Activated CD4-positive, alpha-beta T cell treated with anti-CD3 and anti-CD28 coated beads, Interleukin-10, Interleukin-2, amounts not matched to agents 100 ng/mL and 50 ng/mL, durations not matched to agents 16 hours and 8 hours (primary cell): ENCODE measurements at regions not wholly inside any gene's neighbourhood (a gene's known extent, or its start where the extent isn't known, plus 50 kb on each side); places are given as distances from the start of the nearest gene placed in this dataset.

Experiments used
- DNase-seq: peaks from one replicate; pipeline ENCODE4 v3.0.0-alpha.2; 2020

DNA sequence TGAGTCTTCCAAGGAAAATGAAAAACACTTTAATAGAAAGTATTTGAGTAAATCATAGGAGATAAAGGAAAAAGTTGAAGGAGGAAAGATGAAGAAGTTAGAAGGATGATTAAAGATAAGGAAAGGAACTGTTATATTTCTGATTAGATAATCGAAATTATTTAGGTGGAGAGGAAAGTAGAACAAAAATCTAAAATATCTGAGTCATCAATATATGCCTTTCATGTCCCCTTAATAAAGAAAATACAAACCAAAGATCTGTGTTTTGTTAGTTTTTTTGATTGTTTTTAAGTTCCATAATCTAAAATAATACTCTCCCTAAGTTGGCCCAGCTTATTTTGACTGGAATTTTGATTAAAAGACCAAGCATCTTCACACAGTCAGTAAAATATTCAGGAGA lies 412.9 kb upstream of the DDX18 start:
- DNase-seq = no peak

DNA sequence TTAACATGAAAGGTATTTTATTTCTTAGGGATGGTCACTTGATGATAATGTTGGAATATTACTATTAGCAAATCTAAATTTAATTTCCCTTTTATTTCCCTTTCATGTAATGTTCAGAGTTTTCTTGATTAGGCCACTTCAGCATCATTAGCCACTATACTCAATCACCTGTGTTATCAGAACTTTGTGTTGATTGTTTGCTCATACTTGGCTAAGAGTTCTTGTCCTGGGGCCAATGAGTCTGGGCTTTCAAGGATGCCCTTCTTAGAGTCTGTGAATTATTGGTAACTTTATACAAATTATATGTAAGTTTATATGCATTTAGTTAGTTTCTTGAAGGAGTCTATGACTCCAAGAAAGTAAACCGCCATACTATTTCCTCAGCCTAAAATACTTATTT lies 408.0 kb upstream of the DDX18 start:
- no peak for DNase-seq

DNA sequence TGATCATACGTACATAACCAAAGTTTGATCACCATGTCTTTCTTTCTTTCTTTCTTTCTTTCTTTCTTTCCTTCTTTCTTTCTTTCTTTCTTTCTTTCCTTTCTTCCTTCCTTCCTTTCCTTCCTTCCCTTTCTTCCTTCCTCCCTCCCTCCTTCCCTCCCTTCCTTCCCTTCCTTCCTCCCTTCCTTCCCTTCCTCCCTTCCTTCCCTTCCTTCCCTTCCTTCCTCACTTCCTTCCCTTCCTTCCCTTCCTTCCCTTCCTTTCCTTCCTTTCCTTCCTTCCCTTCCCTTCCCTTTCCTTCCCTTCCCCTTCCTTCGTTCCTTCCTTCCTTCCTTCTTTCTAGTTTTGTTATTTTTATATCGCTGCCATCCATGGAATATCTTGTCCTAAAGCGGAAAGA lies 406.7 kb upstream of the DDX18 start:
- DNase-seq = no peak

DNA sequence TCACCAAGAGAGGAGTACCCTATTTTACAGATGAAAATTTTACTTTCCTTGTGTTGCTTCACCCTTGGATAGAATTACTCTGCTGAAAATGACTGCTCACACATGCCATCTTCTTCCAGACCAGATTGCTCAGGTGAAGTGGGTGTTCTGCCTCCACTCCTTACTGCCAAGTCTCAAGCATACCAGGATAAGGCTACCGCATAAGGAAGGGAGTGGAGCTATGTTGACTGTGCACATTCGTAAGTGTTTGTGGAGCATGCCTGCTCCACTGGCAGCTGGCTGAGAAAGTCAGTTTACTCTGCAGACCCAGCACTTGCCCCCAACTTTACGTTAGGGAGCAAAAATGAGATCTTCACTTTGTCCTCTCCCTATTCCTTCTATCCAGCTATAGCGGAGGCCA lies 405.0 kb upstream of the DDX18 start:
- DNase-seq = no peak

DNA sequence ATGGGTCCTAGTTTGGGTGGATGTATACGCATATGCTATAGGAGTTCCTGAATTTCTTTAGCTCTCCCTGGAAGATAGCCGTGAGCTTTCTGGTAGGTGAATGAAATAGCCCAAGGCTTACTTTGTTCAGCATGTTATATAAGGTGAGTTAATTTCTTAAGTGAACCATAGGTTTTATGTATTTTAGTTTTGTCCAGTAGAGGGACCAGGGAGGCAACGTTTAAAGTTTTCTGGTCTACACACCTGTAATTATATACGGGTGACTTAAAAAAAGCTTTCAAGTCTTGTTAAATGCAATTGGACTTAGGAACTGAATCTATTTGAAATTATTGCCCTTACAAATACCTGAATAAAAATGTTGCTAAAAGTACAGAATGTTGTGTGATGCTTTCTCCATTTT lies 402.5 kb upstream of the DDX18 start:
- DNase-seq = no peak

DNA sequence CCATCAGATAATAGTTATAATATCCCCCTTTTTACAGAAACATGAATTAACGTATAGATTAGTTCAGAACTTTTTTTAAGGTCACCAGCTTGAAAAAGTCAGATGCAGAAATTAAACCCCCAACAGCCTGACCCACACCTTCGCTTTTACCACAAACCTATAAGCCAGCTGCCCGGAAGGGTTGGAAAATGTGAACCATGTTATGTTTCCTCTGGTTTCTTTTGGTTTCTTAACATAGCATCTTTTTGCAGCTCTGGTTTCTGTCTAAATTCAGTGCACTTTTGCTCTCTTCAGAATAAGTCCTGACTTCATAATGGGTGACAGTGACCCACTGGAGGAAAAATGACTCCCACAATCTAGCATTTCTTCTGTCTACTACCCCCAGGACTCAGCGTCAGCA lies 381.7 kb upstream of the DDX18 start:
- no peak for DNase-seq

DNA sequence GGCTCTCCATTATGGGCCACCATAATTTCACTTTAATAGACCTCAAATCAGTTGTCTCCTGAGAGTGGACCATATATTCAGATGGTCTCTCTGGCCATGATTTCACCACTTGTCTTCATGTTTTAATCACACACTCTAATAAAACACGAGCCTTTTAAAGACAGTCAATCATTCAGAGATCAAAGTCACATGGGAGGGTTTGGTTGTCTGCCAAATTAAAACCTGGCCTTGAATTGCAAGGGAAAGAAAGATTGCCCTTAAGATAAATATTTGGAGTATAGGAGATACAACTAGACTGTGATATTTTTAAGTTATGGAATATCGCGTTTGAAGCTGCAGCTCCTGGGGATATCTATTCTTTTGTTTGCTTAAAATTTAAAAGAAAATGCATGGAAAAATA lies 377.8 kb upstream of the DDX18 start:
- no peak for DNase-seq

DNA sequence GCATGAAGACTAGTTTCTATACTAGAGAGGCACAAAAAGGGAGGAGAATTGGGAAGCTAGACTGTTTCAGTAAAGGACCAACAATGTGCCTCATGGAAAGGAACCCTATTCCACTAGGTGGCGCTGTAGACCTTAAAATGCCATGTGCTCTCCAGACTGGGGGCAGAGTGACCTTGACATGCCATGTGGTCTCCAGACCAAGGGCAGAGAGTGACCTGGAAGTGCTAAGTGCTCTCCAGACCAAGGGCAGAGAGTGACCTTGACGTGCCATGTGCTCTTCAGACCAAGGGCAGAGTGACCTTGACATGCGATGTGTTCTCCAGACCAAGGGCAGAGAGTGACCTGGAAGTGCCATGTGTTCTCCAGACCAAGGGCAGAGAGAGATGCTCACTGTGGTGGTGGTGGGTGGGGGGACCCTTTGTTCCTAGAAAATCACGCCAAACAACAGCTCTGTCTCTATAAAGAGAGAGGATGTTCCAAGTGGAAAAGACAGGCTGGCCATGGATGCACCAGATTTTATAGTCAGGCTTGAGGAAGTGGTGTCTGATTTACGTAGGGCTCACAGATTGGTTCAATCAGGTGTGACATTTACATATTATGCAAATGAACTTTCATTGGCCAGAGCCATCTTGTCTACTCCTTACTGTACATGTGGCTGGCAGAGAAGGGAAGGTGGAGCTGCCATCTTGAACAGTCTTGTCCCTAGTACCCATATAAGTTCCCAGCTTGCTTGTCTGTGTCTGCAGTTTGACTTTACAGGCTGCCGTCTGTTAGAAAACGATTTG lies 344.0 kb upstream of the DDX18 start:
- peak; percentile 48 for DNase-seq

DNA sequence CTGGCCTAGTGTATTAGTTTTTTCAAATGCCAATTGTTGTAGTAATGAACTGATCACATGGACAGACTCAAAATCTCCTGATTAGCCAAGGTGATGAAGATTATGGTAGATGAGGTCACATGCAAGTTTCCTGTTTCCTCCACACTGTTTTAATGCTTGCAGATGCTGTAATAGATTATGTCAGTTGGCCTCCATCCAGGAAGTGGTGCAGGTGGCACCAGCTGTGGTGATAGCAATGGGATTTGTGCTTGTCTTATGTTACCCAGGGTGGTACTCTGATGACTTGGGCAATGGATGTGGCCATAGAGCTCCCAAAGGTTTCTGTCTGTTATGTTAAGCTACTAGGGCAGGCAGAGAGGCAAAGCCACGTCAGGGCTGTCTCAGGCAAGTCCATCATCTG lies 332.9 kb upstream of the DDX18 start:
- no peak for DNase-seq

DNA sequence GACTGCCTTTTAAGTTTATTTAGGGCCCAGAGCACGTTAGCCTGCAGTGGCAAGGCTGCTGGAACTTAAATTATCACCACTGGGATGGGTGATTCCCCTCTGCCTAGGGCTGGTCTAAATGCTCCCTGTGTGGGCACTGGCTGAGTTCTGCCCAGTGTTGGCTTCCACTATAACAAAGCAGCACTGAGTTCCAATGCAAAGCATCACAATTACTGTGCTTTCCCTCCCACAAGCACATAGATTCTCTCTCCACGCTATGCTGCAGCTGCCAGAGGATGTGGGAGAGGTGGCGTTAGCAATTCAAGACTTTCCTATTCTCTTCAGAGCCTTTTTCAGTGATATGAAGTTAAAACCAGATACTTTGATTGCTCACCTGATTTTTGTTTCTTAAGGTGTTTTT lies 328.9 kb upstream of the DDX18 start:
- DNase-seq = no peak

DNA sequence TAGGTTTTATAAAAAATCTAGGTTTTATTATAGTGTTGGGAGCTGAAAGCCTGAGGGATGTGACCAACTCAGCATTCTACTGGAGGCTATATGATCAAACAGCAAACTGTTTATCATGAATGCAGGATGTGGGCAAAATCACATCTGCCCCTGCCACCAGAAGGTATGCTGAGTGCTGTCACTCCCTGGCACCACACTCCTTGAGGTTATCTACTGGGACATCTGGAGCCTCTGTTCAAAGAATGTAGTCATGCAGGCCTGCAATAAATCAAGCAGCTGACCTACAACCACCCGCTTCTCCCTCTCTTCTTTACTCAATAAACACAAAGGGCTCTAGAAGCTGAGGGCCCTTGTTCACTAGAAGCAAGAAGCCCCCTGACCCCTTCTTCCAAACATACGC lies 328.4 kb upstream of the DDX18 start:
- DNase-seq = no peak

DNA sequence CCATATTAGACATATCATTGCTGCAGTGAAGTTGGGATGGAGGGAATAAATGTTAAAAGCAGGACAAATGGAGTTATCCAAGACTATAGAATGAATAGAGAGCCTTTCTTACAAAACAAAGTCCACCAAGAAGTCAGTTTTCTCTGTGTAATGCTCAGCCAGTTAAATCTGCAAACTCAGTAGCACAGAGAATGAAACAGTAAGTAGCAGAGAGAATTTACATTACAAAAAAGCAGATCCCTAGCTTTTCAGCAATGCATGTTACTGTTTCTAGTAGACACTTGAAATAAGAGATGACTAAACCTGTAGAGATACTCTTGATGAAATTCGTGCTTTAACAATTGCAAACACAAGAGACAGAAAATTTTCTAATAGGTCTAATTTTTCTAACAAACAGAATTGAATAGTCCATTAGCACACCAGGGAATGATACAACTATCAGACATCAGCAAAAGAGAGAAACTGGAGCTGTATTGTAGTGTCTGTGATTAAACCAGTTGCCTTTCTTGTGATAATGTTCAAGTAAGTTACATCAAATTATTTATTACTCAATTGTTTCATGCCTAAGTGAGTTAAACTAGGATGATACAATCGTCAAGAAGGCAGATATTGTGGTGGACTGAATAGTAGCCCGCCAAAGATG lies 322.2 kb upstream of the DDX18 start:
- no peak for DNase-seq

DNA sequence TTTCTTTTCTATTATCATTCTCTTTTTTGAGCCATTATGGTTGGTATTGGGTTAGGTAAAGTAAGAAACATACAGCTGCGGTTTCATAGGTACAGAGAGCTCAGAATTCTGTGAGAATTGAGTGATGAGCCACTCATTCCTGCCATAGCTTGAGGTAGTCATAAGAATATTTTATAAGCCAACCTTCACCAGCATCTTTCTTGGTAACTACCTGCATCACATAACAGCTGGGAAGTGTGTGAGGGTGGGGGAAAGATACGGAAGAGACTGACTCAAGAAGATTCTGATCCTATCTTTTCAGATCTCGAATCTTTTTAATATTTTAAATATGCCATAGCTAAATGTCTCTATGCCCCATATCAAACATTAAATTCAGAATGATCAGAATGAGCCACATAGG lies 313.8 kb upstream of the DDX18 start:
- DNase-seq = no peak

DNA sequence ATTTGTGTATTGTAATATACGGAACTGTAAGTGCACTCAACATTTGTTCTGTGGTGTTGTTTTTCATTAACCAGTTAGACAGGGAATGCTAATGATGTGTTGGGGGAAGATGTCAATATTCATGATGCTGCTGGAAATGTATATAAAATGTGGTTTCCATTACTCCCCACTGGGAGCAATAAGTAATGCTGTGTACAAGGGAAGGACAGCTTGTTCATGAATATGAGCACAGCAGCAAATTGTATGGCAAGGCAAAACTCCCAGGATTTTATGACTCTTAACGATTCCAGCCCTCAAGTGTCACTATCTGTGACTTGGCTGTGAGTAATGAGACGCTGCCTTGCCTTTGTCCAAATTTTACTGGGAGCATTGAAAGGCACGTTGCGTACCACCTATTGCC lies 312.4 kb upstream of the DDX18 start:
- DNase-seq = no peak

DNA sequence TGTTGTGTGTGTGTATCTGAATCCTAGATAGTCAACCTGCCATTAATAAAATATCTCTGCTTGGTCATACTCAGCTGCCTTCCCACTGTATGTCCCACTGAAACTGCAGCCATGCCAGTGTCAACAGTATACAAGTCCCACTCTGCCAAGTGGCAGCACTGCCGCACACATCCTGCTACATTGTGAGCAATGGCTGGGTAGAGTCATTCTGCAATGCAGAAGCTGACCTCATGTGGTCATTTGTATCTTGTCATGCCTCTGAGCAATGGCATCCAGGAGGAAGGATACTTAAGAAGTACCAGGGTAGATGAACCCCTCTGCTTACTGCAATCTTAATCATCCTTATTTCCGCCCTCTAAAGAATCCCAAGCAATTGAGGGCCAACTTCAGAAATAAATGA lies 302.2 kb upstream of the DDX18 start:
- no peak for DNase-seq

DNA sequence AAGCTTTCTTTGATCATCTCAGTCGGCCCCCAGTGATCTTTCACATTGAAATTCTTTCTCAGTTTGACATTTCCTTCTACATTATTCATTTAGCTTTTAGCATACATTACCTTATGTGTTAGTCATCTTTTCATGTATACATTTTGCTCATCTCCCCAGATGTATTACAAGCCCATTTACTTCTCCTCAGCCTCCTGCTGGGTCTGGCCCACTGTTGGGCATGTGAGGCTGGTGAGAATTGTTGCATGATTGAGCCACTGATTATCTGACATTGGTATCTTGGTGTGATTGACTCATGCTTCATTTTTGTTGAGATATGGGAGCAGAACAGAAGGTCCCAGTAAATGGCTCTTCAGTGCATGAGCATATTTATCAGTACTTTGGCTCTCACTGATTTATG lies 300.1 kb upstream of the DDX18 start:
- DNase-seq = peak; percentile 0

DNA sequence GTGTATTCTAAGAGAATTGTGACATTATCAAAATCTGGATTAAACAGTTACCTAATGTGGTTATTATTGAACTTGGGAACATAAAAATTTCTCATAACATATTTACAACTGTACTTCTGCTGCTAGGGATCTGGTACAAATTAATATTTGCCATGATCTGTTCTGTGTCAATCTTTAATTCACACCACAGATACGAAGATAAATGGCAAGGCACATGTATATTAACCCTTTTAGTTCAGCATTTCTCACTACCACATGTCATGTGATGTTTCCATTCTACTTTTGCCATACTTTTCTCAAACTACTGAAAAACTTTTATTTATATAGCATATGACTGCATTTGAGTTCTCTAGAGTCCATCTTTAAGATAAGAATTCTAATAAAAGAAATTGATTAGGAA lies 295.3 kb upstream of the DDX18 start:
- no peak for DNase-seq

DNA sequence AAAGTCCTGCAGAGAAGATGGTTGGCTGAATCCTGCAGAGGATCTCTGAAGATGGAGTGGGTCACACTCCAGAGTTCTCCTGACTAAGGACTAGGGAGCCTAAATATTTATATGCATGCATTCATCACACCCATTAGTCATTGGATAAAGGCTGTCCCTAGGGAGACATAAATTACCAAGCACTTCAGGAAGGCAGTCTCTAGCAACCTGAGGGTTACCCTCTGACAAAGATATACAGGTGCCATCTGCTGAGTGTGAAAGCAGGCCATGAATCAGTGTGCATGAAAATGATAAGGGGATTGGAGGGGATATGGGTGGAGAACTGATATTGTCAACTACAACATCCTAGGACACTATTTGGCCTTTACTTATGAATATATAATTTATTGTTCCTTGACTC lies 294.8 kb upstream of the DDX18 start:
- DNase-seq = no peak

DNA sequence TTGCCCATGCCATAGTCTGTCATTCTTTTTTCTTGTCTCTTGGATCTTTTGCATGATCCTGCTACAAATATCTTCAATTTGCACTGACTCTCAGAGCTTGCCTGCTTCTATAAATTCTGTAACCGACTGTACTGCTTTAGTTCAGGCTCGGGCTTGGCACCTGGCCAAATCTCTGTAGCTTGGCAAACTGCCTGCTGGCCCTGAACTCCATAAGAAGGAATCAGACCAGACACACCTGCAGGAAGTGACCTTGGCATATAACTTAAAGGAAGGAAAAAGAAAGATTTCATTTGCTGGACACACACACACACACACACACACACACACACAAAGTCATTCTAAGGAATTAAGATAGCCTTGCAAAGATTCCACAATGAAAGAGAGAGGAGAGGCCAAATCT lies 291.2 kb upstream of the DDX18 start:
- DNase-seq = no peak

DNA sequence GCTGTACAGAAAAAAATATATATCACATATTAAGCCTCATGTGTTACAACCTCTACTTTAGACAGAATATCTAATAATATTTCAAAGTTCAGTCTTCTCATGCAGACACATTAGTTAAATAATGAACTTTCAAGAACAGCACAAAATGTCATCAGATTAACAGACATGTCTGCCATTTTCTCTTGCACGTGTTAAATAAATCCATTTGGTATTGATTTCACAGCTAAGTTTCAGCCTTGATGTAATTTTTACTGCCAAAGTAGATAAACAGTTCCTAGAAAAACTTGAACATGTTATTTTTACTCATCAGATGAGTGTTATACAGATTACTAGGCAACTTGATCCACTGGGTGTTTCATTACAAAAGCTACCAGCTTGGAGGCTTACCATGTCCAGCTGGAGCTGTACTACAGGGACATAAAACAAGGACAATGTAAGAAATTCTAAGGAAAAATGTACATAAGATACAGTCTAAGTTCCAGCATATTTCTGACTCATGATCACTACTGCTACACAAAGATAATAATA lies 290.7 kb upstream of the DDX18 start:
- DNase-seq = no peak

DNA sequence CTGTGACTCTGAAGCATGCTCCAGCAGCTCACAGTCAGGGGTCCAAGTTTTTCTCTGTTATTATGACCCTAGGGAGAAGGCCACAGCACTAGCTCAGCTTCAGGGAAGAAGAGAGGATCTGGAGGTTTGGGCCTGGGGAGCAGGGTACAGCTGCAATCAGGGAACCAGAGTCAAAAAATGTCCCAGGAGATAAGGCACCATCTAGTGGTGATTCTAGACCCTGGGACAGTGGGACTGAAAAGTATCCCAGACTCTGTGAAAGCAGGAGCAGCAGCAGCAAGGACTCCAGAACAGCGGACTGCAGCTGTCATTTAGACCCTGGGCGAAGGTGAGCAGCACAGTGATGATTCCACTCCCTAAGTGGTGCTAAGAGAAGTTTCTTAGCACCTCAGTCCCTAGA lies 278.4 kb upstream of the DDX18 start:
- no peak for DNase-seq

DNA sequence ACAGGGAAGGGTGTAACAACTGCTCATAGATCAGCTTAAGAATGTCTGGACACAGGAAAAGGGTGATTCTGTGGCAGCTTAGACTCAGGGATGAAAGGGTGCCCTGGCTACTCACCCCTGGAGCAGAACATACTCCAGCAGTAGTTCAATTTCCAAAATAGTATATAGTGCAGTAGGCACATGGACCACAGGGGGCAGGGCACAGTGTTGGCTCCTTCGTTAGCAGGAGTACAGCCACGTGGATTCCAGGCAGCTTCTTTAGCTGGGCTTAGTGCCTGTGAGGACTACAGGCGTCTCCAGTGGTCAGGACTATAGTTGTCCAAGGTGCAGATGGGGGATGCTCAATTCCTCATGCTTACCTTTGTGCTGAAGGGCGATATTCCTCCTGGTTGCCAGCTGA lies 277.5 kb upstream of the DDX18 start:
- DNase-seq = no peak

DNA sequence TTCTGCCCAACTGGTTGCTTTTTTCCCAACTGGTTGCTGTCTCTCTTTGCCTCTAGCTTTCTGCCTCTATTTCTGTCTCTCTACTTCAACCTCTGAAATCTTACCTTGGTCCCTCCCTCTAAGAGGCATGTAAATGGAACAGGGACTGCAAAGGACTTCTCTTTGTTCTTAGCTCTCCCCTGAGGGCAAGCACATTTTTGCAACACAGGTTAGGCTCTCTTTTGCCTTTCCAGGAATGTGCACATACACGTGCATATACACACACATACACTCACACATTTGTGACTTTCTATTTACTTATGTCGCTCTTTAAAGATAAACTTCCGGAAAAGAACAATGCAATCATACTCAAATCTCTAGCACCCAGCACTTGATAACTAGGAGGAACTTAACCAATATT lies 262.6 kb upstream of the DDX18 start:
- DNase-seq = no peak

DNA sequence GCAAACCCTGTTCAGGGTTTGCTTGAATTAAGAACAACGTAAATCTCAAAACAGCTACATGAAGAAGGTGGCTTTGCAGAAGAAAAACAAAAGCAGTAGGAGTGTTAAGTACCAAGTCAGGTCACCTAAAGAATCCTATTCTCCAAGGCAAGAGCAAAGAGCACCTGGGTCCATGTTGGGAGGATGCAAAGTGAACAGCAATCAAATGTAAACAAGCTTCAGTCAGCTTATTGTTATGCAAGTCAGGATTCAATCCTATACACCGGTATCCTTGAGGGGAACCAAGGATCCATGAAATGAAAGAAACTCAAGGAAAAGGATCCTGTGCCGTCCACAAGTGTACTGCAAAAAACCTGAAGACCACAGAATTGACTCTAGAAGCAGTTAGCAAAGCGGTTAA lies 261.0 kb upstream of the DDX18 start:
- DNase-seq = no peak

DNA sequence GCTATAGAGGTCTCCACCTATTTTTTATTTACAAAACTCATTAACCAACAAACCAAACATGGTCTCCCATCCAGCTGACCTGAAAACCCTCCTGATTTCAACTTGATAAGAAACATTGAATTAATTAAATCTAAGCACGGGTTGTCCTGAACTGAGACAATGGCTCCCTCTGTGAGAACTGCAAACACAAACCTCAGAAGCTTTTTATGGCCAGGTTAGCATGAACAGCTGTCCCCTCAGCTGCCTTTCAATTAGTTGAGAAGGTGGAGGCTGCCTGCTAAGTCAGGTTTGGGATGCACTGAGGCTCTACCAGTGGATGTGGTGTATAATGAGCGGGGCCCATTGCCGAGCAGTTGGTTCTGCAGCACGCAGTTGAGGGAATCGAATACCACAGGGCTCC lies 258.5 kb upstream of the DDX18 start:
- DNase-seq = no peak
